ENCODE measurements at regions not wholly inside any gene's neighbourhood (a gene's known extent, or its start where the extent isn't known, plus 50 kb on each side); places are given as distances from the start of the nearest gene placed in this dataset.

- H2BK15ac ChIP-seq (ENCODE audit: low read length), result no peak overlapping the region
- WGBS, 2 donors (ENCODE audit: extremely low coverage in 2 of 2, insufficient read length in 2 of 2, insufficient replicate concordance in 1 of 2), result 100% methylated on average over 1 of the region's 6 CpGs; no CpG with 5 or more reads in 1 of the 2 donors
Observed at GRCh38 chr3:160161921-160162320, 63.3 kb upstream of the C3orf80 start.

GRCh38 chr3:160162440-160162839, 62.8 kb upstream of the C3orf80 start:
- H2BK5ac ChIP-seq (ENCODE audit: low read length), result no peak overlapping the region
- no peak overlapping the region for H2BK12ac ChIP-seq (ENCODE audit: low read length)
- no peak overlapping the region for H2BK15ac ChIP-seq (ENCODE audit: low read length)
- H3K14ac ChIP-seq (ENCODE audit: low read length), result no peak overlapping the region
- H3K27ac ChIP-seq (replicated peaks; ENCODE audit: low read length), result peak overlapping the region; percentile 93
- no peak overlapping the region for H2BK120ac ChIP-seq (ENCODE audit: low read depth, low read length)
- no peak overlapping the region for H4K91ac ChIP-seq (ENCODE audit: low read depth, low read length, poor library complexity)
- H2AFZ ChIP-seq (ENCODE audit: low read length), result peak overlapping the region; percentile 80
- no peak overlapping the region for H3K4me2 ChIP-seq (ENCODE audit: insufficient read depth, low read length, poor library complexity, severe bottlenecking)
- H3K23ac ChIP-seq (ENCODE audit: low read depth, low read length, poor library complexity), result no peak overlapping the region
- H3K9me3 ChIP-seq (replicated peaks in 1 of 2; ENCODE audit: control insufficient read depth in 2 of 2, insufficient read depth in 1 of 2, low read depth in 1 of 2, low read length in 2 of 2), result no peaks in the 10 kb centered on the region
- H3K4me1 ChIP-seq (ENCODE audit: control insufficient read depth in 2 of 2, insufficient read depth in 1 of 2, low read depth in 1 of 2, low read length in 2 of 2), result peaks cover 8 to 20% of the 10 kb centered on the region in 2 donors
- no peak overlapping the region for H3K4me3 ChIP-seq (ENCODE audit: low read length in 2 of 2)
- peak; percentile 84 for DNase-seq (ENCODE audit: low spot score)
- no peaks in the 10 kb centered on the region for H3K79me1 ChIP-seq (ENCODE audit: low read depth, low read length)
- no peak overlapping the region for H4K8ac ChIP-seq (ENCODE audit: low read depth, low read length)
- no peak overlapping the region for H3K9ac ChIP-seq (ENCODE audit: low read depth, low read length, poor library complexity)
- H2AK5ac ChIP-seq (ENCODE audit: low read depth, low read length), result no peak overlapping the region
- no peak overlapping the region for H3K18ac ChIP-seq (ENCODE audit: low read length)
- WGBS, 2 donors (ENCODE audit: extremely low coverage in 2 of 2, insufficient read length in 2 of 2, insufficient replicate concordance in 1 of 2), result no CpG with 5 or more reads among the region's 5 CpGs
- H3K27me3 ChIP-seq (ENCODE audit: control insufficient read depth in 3 of 3, insufficient read depth in 3 of 3, low read depth in 1 of 3, low read length in 3 of 3), result no peaks in the 10 kb centered on the region
- H3K36me3 ChIP-seq (replicated peaks in 1 of 2; ENCODE audit: control insufficient read depth in 2 of 2, insufficient read depth in 2 of 2, low read length in 2 of 2), result no peaks in the 10 kb centered on the region
- no peak overlapping the region for H3K4ac ChIP-seq (ENCODE audit: low read length)

More at GRCh38 chr3:160161921-160162320, 63.3 kb upstream of the C3orf80 start:
- H3K18ac ChIP-seq (ENCODE audit: low read length), result no peak overlapping the region
- no peak overlapping the region for H3K23ac ChIP-seq (ENCODE audit: low read depth, low read length, poor library complexity)
- H3K4me2 ChIP-seq (ENCODE audit: insufficient read depth, low read length, poor library complexity, severe bottlenecking), result no peak overlapping the region
- H3K14ac ChIP-seq (ENCODE audit: low read length), result no peak overlapping the region
- no peak overlapping the region for H3K4ac ChIP-seq (ENCODE audit: low read length)
- H3K79me1 ChIP-seq (ENCODE audit: low read depth, low read length), result no peaks in the 10 kb centered on the region
- H4K91ac ChIP-seq (ENCODE audit: low read depth, low read length, poor library complexity), result no peak overlapping the region
- H3K27me3 ChIP-seq (ENCODE audit: control insufficient read depth in 3 of 3, insufficient read depth in 3 of 3, low read depth in 1 of 3, low read length in 3 of 3), result peaks cover 0 to 3% (median 0%) of the 10 kb centered on the region in 3 experiments
- DNase-seq (ENCODE audit: low spot score), result no peak
- no peak overlapping the region for H2BK5ac ChIP-seq (ENCODE audit: low read length)
- peak overlapping the region; percentile 93 for H3K27ac ChIP-seq (replicated peaks; ENCODE audit: low read length)
- peaks cover 8 to 20% of the 10 kb centered on the region in 2 donors for H3K4me1 ChIP-seq (ENCODE audit: control insufficient read depth in 2 of 2, insufficient read depth in 1 of 2, low read depth in 1 of 2, low read length in 2 of 2)
- no peak overlapping the region for H2BK120ac ChIP-seq (ENCODE audit: low read depth, low read length)
- no peaks in the 10 kb centered on the region for H3K36me3 ChIP-seq (replicated peaks in 1 of 2; ENCODE audit: control insufficient read depth in 2 of 2, insufficient read depth in 2 of 2, low read length in 2 of 2)
- H2BK12ac ChIP-seq (ENCODE audit: low read length), result no peak overlapping the region
- no peak overlapping the region for H3K9ac ChIP-seq (ENCODE audit: low read depth, low read length, poor library complexity)
- H3K4me3 ChIP-seq (ENCODE audit: low read length in 2 of 2), result no peak overlapping the region
- no peak overlapping the region for H4K8ac ChIP-seq (ENCODE audit: low read depth, low read length)
- peak overlapping the region; percentile 80 for H2AFZ ChIP-seq (ENCODE audit: low read length)
- no peaks in the 10 kb centered on the region for H3K9me3 ChIP-seq (replicated peaks in 1 of 2; ENCODE audit: control insufficient read depth in 2 of 2, insufficient read depth in 1 of 2, low read depth in 1 of 2, low read length in 2 of 2)
- no peak overlapping the region for H2AK5ac ChIP-seq (ENCODE audit: low read depth, low read length)

GRCh38 chr3:160163229-160163878, 61.9 kb upstream of the C3orf80 start:
- H3K23ac ChIP-seq (ENCODE audit: low read depth, low read length, poor library complexity), result no peak overlapping the region
- no peak overlapping the region for H2BK5ac ChIP-seq (ENCODE audit: low read length)
- peak overlapping the region; percentile 64 for H3K27ac ChIP-seq (replicated peaks; ENCODE audit: low read length)
- no peak for DNase-seq (ENCODE audit: low spot score)
- no peaks in the 10 kb centered on the region for H3K27me3 ChIP-seq (ENCODE audit: control insufficient read depth in 3 of 3, insufficient read depth in 3 of 3, low read depth in 1 of 3, low read length in 3 of 3)
- H3K9me3 ChIP-seq (replicated peaks in 1 of 2; ENCODE audit: control insufficient read depth in 2 of 2, insufficient read depth in 1 of 2, low read depth in 1 of 2, low read length in 2 of 2), result no peaks in the 10 kb centered on the region
- H2BK15ac ChIP-seq (ENCODE audit: low read length), result no peak overlapping the region
- H4K91ac ChIP-seq (ENCODE audit: low read depth, low read length, poor library complexity), result no peak overlapping the region
- H2AK5ac ChIP-seq (ENCODE audit: low read depth, low read length), result no peak overlapping the region
- no peak overlapping the region for H3K4me2 ChIP-seq (ENCODE audit: insufficient read depth, low read length, poor library complexity, severe bottlenecking)
- H2AFZ ChIP-seq (ENCODE audit: low read length), result no peak overlapping the region
- H3K4me1 ChIP-seq (ENCODE audit: control insufficient read depth in 2 of 2, insufficient read depth in 1 of 2, low read depth in 1 of 2, low read length in 2 of 2), result peaks cover 8 to 20% of the 10 kb centered on the region in 2 donors
- no peak overlapping the region for H3K4ac ChIP-seq (ENCODE audit: low read length)
- H3K79me1 ChIP-seq (ENCODE audit: low read depth, low read length), result no peaks in the 10 kb centered on the region
- no peaks in the 10 kb centered on the region for H3K36me3 ChIP-seq (replicated peaks in 1 of 2; ENCODE audit: control insufficient read depth in 2 of 2, insufficient read depth in 2 of 2, low read length in 2 of 2)
- no peak overlapping the region for H3K14ac ChIP-seq (ENCODE audit: low read length)
- H2BK120ac ChIP-seq (ENCODE audit: low read depth, low read length), result no peak overlapping the region
- no peak overlapping the region for H4K8ac ChIP-seq (ENCODE audit: low read depth, low read length)
- no peak overlapping the region for H2BK12ac ChIP-seq (ENCODE audit: low read length)
- no peak overlapping the region for H3K4me3 ChIP-seq (ENCODE audit: low read length in 2 of 2)
- H3K18ac ChIP-seq (ENCODE audit: low read length), result no peak overlapping the region
- H3K9ac ChIP-seq (ENCODE audit: low read depth, low read length, poor library complexity), result no peak overlapping the region

- H3K27ac ChIP-seq (replicated peaks; ENCODE audit: low read length), result no peak overlapping the region
- no peak overlapping the region for H3K9ac ChIP-seq (ENCODE audit: low read depth, low read length, poor library complexity)
- no peak overlapping the region for H3K23ac ChIP-seq (ENCODE audit: low read depth, low read length, poor library complexity)
- no peak overlapping the region for H2BK12ac ChIP-seq (ENCODE audit: low read length)
- no peak overlapping the region for H2BK120ac ChIP-seq (ENCODE audit: low read depth, low read length)
- H3K4me2 ChIP-seq (ENCODE audit: insufficient read depth, low read length, poor library complexity, severe bottlenecking), result no peak overlapping the region
- H2BK5ac ChIP-seq (ENCODE audit: low read length), result no peak overlapping the region
- H2BK15ac ChIP-seq (ENCODE audit: low read length), result no peak overlapping the region
- no peak overlapping the region for H4K91ac ChIP-seq (ENCODE audit: low read depth, low read length, poor library complexity)
- no peaks in the 10 kb centered on the region for H3K36me3 ChIP-seq (replicated peaks in 1 of 2; ENCODE audit: control insufficient read depth in 2 of 2, insufficient read depth in 2 of 2, low read length in 2 of 2)
- H3K4ac ChIP-seq (ENCODE audit: low read length), result no peak overlapping the region
- H3K4me1 ChIP-seq (ENCODE audit: control insufficient read depth in 2 of 2, insufficient read depth in 1 of 2, low read depth in 1 of 2, low read length in 2 of 2), result peaks cover 0 to 5% of the 10 kb centered on the region in 2 donors
- no peak overlapping the region for H4K8ac ChIP-seq (ENCODE audit: low read depth, low read length)
- peaks cover 0 to 3% (median 0%) of the 10 kb centered on the region in 3 experiments for H3K27me3 ChIP-seq (ENCODE audit: control insufficient read depth in 3 of 3, insufficient read depth in 3 of 3, low read depth in 1 of 3, low read length in 3 of 3)
- H2AFZ ChIP-seq (ENCODE audit: low read length), result no peak overlapping the region
- no peaks in the 10 kb centered on the region for H3K9me3 ChIP-seq (replicated peaks in 1 of 2; ENCODE audit: control insufficient read depth in 2 of 2, insufficient read depth in 1 of 2, low read depth in 1 of 2, low read length in 2 of 2)
- WGBS, 2 donors (ENCODE audit: extremely low coverage in 2 of 2, insufficient read length in 2 of 2, insufficient replicate concordance in 1 of 2), result no CpG with 5 or more reads among the region's 2 CpGs
- no peak overlapping the region for H3K14ac ChIP-seq (ENCODE audit: low read length)
- no peak for DNase-seq (ENCODE audit: low spot score)
- H3K18ac ChIP-seq (ENCODE audit: low read length), result no peak overlapping the region
- no peak overlapping the region for H3K4me3 ChIP-seq (ENCODE audit: low read length in 2 of 2)
- H2AK5ac ChIP-seq (ENCODE audit: low read depth, low read length), result no peak overlapping the region
- no peaks in the 10 kb centered on the region for H3K79me1 ChIP-seq (ENCODE audit: low read depth, low read length)
Observed at GRCh38 chr3:160168246-160168645, 57.0 kb upstream of the C3orf80 start.

Measured in neuronal stem cell (in vitro differentiated cells).